ENCODE measurements at regions not wholly inside any gene's neighbourhood (a gene's known extent, or its start where the extent isn't known, plus 50 kb on each side); places are given as distances from the start of the nearest gene placed in this dataset.

- no peak for DNase-seq (ENCODE audit: low read depth in 2 of 2)
Measured at GRCh38 chr3:150218236-150218635, 189.9 kb upstream of the TSC22D2 start.

- DNase-seq (ENCODE audit: low read depth in 2 of 2), result no peak
Measured at GRCh38 chr3:150217691-150218090, 190.4 kb upstream of the TSC22D2 start.

- DNase-seq (ENCODE audit: low read depth in 2 of 2), result no peak
Measured at GRCh38 chr3:150216866-150217600, 191.1 kb upstream of the TSC22D2 start.

- DNase-seq (ENCODE audit: low read depth in 2 of 2), result no peak
Measured at GRCh38 chr3:150216041-150216811, 191.9 kb upstream of the TSC22D2 start.

- no peak for DNase-seq (ENCODE audit: low read depth in 2 of 2)
Measured at GRCh38 chr3:150215616-150216015, 192.5 kb upstream of the TSC22D2 start.

GRCh38 chr3:150213577-150213976, 194.5 kb upstream of the TSC22D2 start:
- DNase-seq (ENCODE audit: low read depth in 2 of 2), result no peak

GRCh38 chr3:150210461-150211110, 197.5 kb upstream of the TSC22D2 start:
- no peak for DNase-seq (ENCODE audit: low read depth in 2 of 2)

- DNase-seq (ENCODE audit: low read depth in 2 of 2), result no peak
Measured at GRCh38 chr3:150203273-150203672, 204.8 kb upstream of the TSC22D2 start.

- DNase-seq (ENCODE audit: low read depth in 2 of 2), result no peak
Measured at GRCh38 chr3:150202711-150203110, 205.4 kb upstream of the TSC22D2 start.

- no peak for DNase-seq (ENCODE audit: low read depth in 2 of 2)
Measured at GRCh38 chr3:150194957-150195356, 213.1 kb upstream of the TSC22D2 start.

GRCh38 chr3:150194513-150194912, 213.6 kb upstream of the TSC22D2 start:
- DNase-seq (ENCODE audit: low read depth in 2 of 2), result no peak

- DNase-seq (ENCODE audit: low read depth in 2 of 2), result no peak
Measured at GRCh38 chr3:150184426-150185071, 213.9 kb upstream of the PFN2 start.

- peak; percentile 11 to 18 for DNase-seq (ENCODE audit: low read depth in 2 of 2)
Measured at GRCh38 chr3:150183678-150184425, 213.2 kb upstream of the PFN2 start.

GRCh38 chr3:150180334-150180733, 209.6 kb upstream of the PFN2 start:
- DNase-seq (ENCODE audit: low read depth in 2 of 2), result no peak

GRCh38 chr3:150179330-150179729, 208.6 kb upstream of the PFN2 start:
- DNase-seq (ENCODE audit: low read depth in 2 of 2), result no peak

GRCh38 chr3:150177673-150178381, 207.1 kb upstream of the PFN2 start:
- no peak for DNase-seq (ENCODE audit: low read depth in 2 of 2)

- DNase-seq (ENCODE audit: low read depth in 2 of 2), result no peak
Measured at GRCh38 chr3:150174179-150174578, 203.5 kb upstream of the PFN2 start.

- DNase-seq (ENCODE audit: low read depth in 2 of 2), result no peak
Measured at GRCh38 chr3:150172356-150172755, 201.7 kb upstream of the PFN2 start.

GRCh38 chr3:150170852-150171520, 200.3 kb upstream of the PFN2 start:
- DNase-seq (ENCODE audit: low read depth in 2 of 2), result no peak

GRCh38 chr3:150169330-150169940, 198.7 kb upstream of the PFN2 start:
- no peak for DNase-seq (ENCODE audit: low read depth in 2 of 2)

Data from stimulated activated CD8-positive, alpha-beta memory T cell treated with anti-CD3 and anti-CD28 coated beads, Interleukin-7, amount 100 ng/mL, for 4 hours (primary cell).